ENCODE measurements at regions not wholly inside any gene's neighbourhood (a gene's known extent, or its start where the extent isn't known, plus 50 kb on each side); places are given as distances from the start of the nearest gene placed in this dataset.

DNA sequence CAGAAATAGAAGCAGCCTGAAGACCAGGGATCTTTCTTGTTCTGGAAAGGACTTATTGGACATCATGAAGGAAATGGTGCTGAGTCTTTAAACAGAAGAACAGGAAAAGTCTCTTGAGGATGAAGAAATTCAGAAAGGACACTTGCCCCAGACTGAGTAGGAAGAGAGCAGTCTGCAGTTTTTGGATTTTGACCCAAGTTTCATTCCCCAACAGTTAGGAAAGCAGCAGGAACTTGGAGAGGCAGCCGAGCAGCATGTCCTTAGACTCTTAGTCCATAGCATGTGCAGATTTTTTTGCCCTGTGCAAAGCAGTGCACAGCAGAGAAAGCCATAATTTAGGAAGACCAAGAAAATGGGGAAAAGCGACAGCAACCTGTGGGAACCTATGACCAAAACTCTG is 927.2 kb upstream of the AUTS2 start:
- H3K27me3 ChIP-seq = no peaks in the 10 kb centered on the region
- no peaks in the 10 kb centered on the region for H3K4me1 ChIP-seq
- H3K9me3 ChIP-seq = peaks cover 0 to 9% (median 7%) of the 10 kb centered on the region in 4 donors
- no peak overlapping the region for H3K4me3 ChIP-seq
- no peaks in the 10 kb centered on the region for H3K36me3 ChIP-seq
- TF ChIP-seq POLR2A (IDR thresholded peaks at IDR 0.05; ENCODE audit: low read depth) = no peak
- TF ChIP-seq POLR2AphosphoS5 (IDR thresholded peaks at IDR 0.05) = no peak
- TF ChIP-seq, protein P1, sequence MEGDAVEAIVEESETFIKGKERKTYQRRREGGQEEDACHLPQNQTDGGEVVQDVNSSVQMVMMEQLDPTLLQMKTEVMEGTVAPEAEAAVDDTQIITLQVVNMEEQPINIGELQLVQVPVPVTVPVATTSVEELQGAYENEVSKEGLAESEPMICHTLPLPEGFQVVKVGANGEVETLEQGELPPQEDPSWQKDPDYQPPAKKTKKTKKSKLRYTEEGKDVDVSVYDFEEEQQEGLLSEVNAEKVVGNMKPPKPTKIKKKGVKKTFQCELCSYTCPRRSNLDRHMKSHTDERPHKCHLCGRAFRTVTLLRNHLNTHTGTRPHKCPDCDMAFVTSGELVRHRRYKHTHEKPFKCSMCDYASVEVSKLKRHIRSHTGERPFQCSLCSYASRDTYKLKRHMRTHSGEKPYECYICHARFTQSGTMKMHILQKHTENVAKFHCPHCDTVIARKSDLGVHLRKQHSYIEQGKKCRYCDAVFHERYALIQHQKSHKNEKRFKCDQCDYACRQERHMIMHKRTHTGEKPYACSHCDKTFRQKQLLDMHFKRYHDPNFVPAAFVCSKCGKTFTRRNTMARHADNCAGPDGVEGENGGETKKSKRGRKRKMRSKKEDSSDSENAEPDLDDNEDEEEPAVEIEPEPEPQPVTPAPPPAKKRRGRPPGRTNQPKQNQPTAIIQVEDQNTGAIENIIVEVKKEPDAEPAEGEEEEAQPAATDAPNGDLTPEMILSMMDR (IDR thresholded peaks at IDR 0.05) = no peak
- TF ChIP-seq EP300 (IDR thresholded peaks at IDR 0.05) = no peak
- 92% methylated on average over 2 of the region's 2 CpGs for WGBS
- intact Hi-C loops (cut with DNase I) = no loop called here
- no peak overlapping the region for H3K27ac ChIP-seq (replicated peaks in 1 of 4)
- DNase-seq (ENCODE audit: extremely low spot score) = no peak

DNA sequence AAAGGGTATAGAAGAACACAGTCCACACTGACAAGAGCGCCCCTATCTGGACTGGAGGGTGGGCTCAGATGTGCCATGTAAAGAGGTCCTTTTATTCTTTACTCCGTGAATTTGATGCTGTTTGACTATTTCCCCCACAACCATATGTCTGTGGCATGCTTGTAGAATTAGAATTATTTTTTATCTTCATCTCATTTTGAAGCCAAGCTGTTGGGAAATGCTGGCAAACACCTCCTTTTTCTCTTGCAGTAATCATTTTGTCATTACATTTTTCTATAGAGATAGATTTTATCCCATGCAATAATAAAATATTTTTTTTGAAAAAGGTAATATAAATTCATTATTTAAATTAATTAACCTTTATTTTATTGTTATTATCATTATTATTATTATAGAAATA is 926.6 kb upstream of the AUTS2 start:
- Histone ChIP-seq H3K9me3 (peaks cover 0 to 9% (median 7%) of the 10 kb centered on the region in 4 donors), H3K27me3 (no peaks in the 10 kb centered on the region), H3K27ac (replicated peaks in 1 of 4) (no peak overlapping the region), H3K4me1 (no peaks in the 10 kb centered on the region), H3K4me3 (no peak overlapping the region), H3K36me3 (no peaks in the 10 kb centered on the region)
- intact Hi-C loops (cut with DNase I) = no loop called here
- TF ChIP-seq, protein P1 (IDR thresholded peaks at IDR 0.05) = no peak
- TF ChIP-seq EP300 (IDR thresholded peaks at IDR 0.05) (no peak), POLR2A (IDR thresholded peaks at IDR 0.05; ENCODE audit: low read depth) (no peak), POLR2AphosphoS5 (IDR thresholded peaks at IDR 0.05) (no peak)
- no peak for DNase-seq (ENCODE audit: extremely low spot score)
- 98% methylated on average over 2 of the region's 2 CpGs for WGBS

DNA sequence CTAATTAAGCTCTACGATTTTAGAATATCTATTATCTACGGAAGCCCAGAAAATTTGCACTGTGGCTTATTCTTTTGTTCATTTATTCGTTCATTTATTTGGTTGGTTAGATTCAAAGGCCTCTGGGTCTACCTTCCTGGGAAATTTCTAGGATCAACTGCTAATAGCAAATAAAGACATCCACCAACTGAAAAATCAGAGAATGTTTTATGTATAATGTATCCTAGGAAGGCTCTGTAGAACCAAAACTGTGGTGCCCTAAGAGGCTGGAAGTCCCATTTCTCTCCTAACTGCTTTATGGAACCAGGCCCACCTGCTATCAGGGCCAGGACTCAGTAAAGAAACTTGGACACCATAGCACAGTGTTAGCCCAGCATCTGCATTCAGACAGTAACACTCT is 923.4 kb upstream of the AUTS2 start:
- Histone ChIP-seq H3K9me3 (peaks cover 0 to 9% (median 7%) of the 10 kb centered on the region in 4 donors), H3K4me1 (no peaks in the 10 kb centered on the region), H3K36me3 (no peaks in the 10 kb centered on the region), H3K27ac (replicated peaks in 1 of 4) (no peak overlapping the region), H3K4me3 (no peak overlapping the region), H3K27me3 (no peaks in the 10 kb centered on the region)
- 97% methylated on average over 3 of the region's 3 CpGs for WGBS
- TF ChIP-seq EP300 (IDR thresholded peaks at IDR 0.05) = no peak
- intact Hi-C loops (cut with DNase I) = no loop called here
- no peak for DNase-seq (ENCODE audit: extremely low spot score)

DNA sequence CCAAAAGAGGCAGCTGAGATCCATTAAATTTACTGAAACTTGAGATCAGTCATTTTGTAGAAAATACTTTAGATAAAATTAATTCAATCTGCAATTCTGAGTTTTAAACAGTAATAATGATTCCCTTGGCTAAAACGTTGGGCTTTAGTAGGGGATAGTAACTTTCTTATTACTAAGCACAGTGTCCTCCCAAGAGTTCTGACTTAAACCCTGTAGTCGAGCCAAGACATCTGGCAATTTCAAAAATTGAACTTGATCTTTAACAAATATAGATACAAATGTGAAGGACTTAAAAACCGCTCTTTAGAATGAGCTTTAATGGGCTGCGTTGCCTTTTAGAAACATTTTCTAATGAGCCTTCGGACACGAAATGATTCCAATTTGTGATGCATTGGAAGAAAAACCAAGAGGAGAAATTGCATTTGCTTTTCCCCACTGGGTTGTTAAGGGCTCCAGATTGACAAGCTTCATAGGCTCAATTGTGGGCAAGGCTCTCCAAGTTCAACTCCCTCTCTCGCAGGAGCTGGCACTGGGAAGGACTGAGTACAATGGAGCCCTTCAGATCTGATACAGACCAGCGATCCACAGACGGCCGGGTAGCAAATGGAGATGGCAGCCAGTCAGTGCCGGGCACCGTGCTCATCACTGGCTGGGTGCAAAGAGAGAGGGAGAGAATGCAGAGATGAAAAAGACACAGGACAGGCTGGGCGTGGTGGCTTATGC is 921.3 kb upstream of the AUTS2 start:
- no peaks in the 10 kb centered on the region for H3K36me3 ChIP-seq
- TF ChIP-seq POLR2AphosphoS5 (IDR thresholded peaks at IDR 0.05) (no peak), POLR2A (IDR thresholded peaks at IDR 0.05; ENCODE audit: low read depth) (no peak), EP300 (IDR thresholded peaks at IDR 0.05) (no peak)
- TF ChIP-seq, protein P1 (IDR thresholded peaks at IDR 0.05) = no peak
- H3K27ac ChIP-seq (replicated peaks in 1 of 4) = no peak overlapping the region
- H3K27me3 ChIP-seq = no peaks in the 10 kb centered on the region
- WGBS = 79% methylated on average over 13 of the region's 13 CpGs
- H3K4me1 ChIP-seq = no peaks in the 10 kb centered on the region
- no peak overlapping the region for H3K4me3 ChIP-seq
- peaks cover 0 to 9% (median 7%) of the 10 kb centered on the region in 4 donors for H3K9me3 ChIP-seq
- intact Hi-C loops (cut with DNase I) = no loop called here
- DNase-seq (ENCODE audit: extremely low spot score) = no peak

DNA sequence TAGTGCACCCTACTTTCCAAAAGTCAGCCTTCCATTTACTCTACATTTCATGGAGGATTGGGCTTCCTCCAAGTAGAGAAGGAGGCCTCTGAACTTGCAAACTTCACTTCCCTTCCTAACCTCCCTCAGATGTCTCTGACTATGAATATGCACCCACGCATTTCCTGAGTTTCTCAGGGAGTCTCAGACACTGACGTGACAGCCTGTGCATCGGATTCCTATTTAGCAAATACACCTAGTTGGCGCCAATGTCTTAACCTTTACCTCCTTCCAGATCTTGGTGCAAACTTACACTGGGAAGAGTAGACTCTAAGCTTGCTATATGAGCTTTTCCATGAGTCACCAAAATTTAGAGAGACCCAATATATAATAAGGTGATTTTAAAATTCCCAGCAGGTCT is 920.1 kb upstream of the AUTS2 start:
- 82% methylated on average over 4 of the region's 4 CpGs for WGBS
- DNase-seq (ENCODE audit: extremely low spot score) = no peak
- intact Hi-C loops (cut with DNase I) = no loop called here

More for the DNA sequence above, 920.1 kb upstream of the AUTS2 start:
- no peak overlapping the region for H3K4me3 ChIP-seq
- no peaks in the 10 kb centered on the region for H3K4me1 ChIP-seq
- no peak overlapping the region for H3K27ac ChIP-seq (replicated peaks in 1 of 4)
- H3K36me3 ChIP-seq = no peaks in the 10 kb centered on the region
- no peak for TF ChIP-seq POLR2AphosphoS5 (IDR thresholded peaks at IDR 0.05)
- TF ChIP-seq EP300 (IDR thresholded peaks at IDR 0.05) = no peak
- TF ChIP-seq POLR2A (IDR thresholded peaks at IDR 0.05; ENCODE audit: low read depth) = no peak
- TF ChIP-seq, protein P1 (IDR thresholded peaks at IDR 0.05) = no peak
- H3K9me3 ChIP-seq = peaks cover 0 to 9% (median 7%) of the 10 kb centered on the region in 4 donors
- no peaks in the 10 kb centered on the region for H3K27me3 ChIP-seq

Measured in esophagus muscularis mucosa (tissue), 4 donors.